GM10266 (cell line): ENCODE measurements at regions not wholly inside any gene's neighbourhood (a gene's known extent, or its start where the extent isn't known, plus 50 kb on each side); places are given as distances from the start of the nearest gene placed in this dataset.

Experiments used
- DNase-seq: peaks from one replicate; pipeline ENCODE4 v3.0.0; 2012; ENCODE audit errors: extremely low spot score
- TF ChIP-seq, protein P1 (sequence below): IDR thresholded peaks from 2 replicates; pipeline ENCODE4 v1.5.1; 2012; ENCODE audit warnings: mild to moderate bottlenecking, low read depth; ENCODE audit not compliant: control insufficient read depth, insufficient read depth; ENCODE audit errors: missing control alignments

DNA sequence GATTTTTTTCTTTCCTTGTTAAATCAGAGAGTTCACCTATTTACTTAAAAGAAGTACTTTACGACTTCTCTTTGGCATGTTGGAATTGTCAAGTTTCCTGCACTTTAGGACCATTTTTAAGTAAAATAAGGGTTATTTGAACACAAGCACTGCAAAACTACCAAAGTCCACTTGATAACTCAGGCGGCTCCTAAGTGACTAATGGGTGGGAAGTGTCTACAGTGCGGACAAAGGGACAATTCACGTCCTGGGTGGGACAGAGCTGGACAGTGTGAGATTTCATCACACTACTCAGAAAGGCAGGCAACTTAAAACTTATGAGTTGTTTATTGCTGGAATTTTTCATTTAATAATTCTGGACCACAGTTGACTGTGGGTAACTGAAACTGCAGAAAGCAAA is 590.2 kb upstream of the UBE2E2 start:
- TF ChIP-seq, protein P1, sequence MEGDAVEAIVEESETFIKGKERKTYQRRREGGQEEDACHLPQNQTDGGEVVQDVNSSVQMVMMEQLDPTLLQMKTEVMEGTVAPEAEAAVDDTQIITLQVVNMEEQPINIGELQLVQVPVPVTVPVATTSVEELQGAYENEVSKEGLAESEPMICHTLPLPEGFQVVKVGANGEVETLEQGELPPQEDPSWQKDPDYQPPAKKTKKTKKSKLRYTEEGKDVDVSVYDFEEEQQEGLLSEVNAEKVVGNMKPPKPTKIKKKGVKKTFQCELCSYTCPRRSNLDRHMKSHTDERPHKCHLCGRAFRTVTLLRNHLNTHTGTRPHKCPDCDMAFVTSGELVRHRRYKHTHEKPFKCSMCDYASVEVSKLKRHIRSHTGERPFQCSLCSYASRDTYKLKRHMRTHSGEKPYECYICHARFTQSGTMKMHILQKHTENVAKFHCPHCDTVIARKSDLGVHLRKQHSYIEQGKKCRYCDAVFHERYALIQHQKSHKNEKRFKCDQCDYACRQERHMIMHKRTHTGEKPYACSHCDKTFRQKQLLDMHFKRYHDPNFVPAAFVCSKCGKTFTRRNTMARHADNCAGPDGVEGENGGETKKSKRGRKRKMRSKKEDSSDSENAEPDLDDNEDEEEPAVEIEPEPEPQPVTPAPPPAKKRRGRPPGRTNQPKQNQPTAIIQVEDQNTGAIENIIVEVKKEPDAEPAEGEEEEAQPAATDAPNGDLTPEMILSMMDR = no peak
- no peak for DNase-seq

DNA sequence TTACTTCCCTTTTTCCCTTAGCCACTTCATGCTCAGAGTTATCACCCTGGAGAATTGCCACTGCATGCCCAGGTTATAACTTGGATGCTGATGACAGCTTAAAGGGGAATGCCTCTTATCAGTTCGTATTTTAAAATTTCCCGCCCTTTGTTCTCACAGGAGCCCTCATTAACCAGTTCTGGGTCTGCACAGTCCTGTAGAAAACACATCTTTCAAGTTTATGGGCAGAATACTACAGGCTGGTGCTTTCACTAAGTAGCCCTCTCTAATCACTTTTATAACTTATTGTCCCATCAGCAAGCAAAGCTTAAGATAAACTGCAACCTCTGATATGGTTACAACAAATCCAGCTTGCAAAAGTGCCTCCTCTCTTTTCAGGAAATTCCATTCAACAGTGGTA is 587.3 kb upstream of the UBE2E2 start:
- TF ChIP-seq, protein P1 = no peak
- no peak for DNase-seq

DNA sequence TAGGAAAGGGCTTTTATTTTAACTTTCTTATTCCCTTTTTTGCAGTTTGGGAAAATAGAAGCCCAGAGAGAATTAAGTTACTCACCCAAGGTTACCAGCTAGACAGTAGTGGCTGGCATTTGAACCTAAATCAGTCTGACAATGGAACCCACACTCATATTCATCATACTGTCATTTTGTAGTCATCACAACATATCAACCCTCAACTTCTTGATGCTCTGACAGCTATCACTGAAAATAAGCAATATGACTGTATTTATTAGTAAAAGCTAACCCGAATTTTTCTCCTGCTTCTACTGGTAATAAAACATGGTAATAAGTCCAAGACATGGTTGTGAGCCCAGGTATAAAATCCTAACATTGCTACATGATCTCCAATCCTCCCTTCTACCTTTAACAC is 585.8 kb upstream of the UBE2E2 start:
- TF ChIP-seq, protein P1 = no peak
- no peak for DNase-seq

DNA sequence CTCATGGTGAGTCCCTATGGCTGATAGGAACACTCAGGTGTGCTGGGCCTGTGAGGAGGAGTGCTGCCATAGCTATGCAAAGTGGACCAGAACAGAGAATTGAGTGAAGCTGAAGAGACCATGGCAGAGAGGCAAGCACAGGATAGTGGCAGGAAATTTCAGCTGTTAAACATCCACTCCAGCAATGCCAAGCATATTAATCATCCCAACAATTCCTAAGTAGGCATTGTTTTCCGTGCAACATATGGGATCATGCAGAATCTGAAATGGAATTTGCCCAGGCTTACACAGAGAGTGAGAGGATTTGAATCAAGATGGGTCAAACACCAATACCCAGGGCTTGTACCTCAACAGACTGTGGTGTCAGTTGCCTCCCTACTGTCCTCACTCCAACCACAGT is 582.6 kb upstream of the UBE2E2 start:
- TF ChIP-seq, protein P1 = no peak
- no peak for DNase-seq

DNA sequence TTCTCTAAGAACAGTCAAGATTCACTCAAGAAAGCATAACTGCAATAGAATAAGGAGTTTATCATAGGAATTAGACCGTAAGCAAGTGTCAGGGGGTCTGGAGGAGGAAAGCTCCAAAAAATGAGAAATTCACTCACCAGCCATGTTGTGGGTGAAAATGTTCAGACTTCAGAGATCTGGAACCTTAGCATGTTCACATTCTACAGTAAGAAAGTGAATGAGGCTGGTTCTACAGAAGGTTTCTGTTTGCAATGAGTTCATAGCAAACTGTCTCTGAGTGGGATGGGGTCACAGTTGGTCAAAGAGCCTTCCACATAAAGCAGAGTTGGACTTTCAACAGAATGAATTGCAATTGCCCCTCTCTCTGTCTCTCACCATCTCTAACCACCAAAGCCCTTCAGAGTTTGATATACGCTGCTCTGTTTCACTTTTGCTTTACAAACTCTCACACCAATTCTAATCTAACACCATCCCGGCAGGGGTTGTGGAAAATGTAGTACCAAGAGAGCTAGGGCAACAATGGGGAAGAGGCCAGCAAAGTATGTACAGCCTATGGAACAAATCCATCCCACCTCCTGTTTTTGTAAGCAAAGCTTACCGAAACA is 581.8 kb upstream of the UBE2E2 start:
- TF ChIP-seq, protein P1 = no peak
- no peak for DNase-seq

DNA sequence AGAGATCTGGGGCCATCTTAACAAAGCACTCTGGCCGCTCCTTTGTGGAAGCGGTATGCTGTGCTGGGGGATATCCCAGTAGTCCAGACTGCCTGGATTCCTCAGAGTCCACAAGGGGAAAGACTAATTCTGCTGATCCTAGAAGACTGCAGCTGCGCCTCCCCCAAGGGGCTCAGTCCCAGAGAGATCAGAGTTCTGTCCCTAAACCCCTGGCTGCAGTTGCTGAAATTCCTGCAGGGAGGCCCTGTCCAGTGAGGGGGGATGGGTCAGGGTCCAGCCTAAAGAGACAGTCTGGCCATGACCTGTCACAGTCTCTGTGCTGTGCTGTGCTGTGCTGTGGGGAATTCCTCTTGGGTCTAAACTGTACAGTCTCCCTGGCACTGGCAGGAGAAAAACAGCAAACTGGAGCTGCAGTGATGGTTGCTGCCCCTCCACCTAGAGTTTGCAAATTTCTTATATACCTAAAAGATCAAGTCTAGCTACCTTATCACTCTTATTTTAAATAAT is 575.1 kb upstream of the UBE2E2 start:
- no peak for DNase-seq
- TF ChIP-seq, protein P1 = no peak

DNA sequence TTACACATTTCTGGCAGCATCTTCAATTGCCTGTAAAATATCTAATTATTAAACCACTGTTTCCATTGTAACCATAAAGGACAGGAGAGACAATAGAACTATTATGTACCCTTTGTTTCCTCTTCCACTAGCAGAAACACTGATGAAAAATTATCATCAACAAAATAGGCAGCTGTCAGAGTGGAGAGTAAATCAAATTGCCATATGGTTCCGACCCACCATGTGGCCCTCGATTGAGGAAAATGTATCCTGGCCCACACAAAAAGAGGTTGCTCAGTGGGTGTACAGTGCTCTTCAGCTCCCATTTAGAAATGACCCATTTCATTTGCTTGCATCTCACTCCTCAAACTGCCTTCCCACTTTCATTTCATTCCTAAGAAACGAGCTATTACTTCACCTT is 570.6 kb upstream of the UBE2E2 start:
- DNase-seq = no peak
- TF ChIP-seq, protein P1 = no peak
